ENCODE measurements at regions not wholly inside any gene's neighbourhood (a gene's known extent, or its start where the extent isn't known, plus 50 kb on each side); places are given as distances from the start of the nearest gene placed in this dataset.
A peak's percentile ranks its signal among the peaks of the same experiment; 100 is the strongest.

- Histone ChIP-seq H3K4me3 (ENCODE audit: low read depth, low read length) (no peak overlapping the region), H3K27ac (no peak overlapping the region), H3K27me3 (replicated peaks) (no peaks in the 10 kb centered on the region), H3K36me3 (replicated peaks) (no peaks in the 10 kb centered on the region)
- in situ Hi-C loops (cut with HindIII; ENCODE audit: low pct_ligation_motif_present, low sequenced_read_pairs) = no loop called here
- no peak for TF ChIP-seq CTCF (IDR thresholded peaks at IDR 0.05; ENCODE audit: low read depth, low read length, missing control alignments)
- DNase-seq = no peak
Measured at GRCh38 chr17:72344613-72345012, 223.8 kb downstream of the SOX9 start.

- Histone ChIP-seq H3K27ac (no peak overlapping the region), H3K4me3 (ENCODE audit: low read depth, low read length) (no peak overlapping the region), H3K27me3 (replicated peaks) (no peaks in the 10 kb centered on the region), H3K36me3 (replicated peaks) (no peaks in the 10 kb centered on the region)
- TF ChIP-seq CTCF (IDR thresholded peaks at IDR 0.05; ENCODE audit: low read depth, low read length, missing control alignments) = no peak
- in situ Hi-C loops (cut with HindIII; ENCODE audit: low pct_ligation_motif_present, low sequenced_read_pairs) = no loop called here
- no peak for DNase-seq
Measured at GRCh38 chr17:72345088-72345487, 224.3 kb downstream of the SOX9 start.

GRCh38 chr17:72345536-72345935, 224.7 kb downstream of the SOX9 start:
- no peak for DNase-seq
- no peaks in the 10 kb centered on the region for H3K36me3 ChIP-seq (replicated peaks)
- no peak overlapping the region for H3K4me3 ChIP-seq (ENCODE audit: low read depth, low read length)
- no peaks in the 10 kb centered on the region for H3K27me3 ChIP-seq (replicated peaks)
- H3K27ac ChIP-seq = no peak overlapping the region
- peak; percentile 27 for TF ChIP-seq CTCF (IDR thresholded peaks at IDR 0.05; ENCODE audit: low read depth, low read length, missing control alignments)
- in situ Hi-C loops (cut with HindIII; ENCODE audit: low pct_ligation_motif_present, low sequenced_read_pairs) = no loop called here

GRCh38 chr17:72346306-72346705, 225.5 kb downstream of the SOX9 start:
- H3K4me3 ChIP-seq (ENCODE audit: low read depth, low read length) = no peak overlapping the region
- DNase-seq = no peak
- no peak overlapping the region for H3K27ac ChIP-seq
- no peaks in the 10 kb centered on the region for H3K27me3 ChIP-seq (replicated peaks)
- H3K36me3 ChIP-seq (replicated peaks) = no peaks in the 10 kb centered on the region
- TF ChIP-seq CTCF (IDR thresholded peaks at IDR 0.05; ENCODE audit: low read depth, low read length, missing control alignments) = no peak
- in situ Hi-C loops (cut with HindIII; ENCODE audit: low pct_ligation_motif_present, low sequenced_read_pairs) = no loop called here

- no peak overlapping the region for H3K4me3 ChIP-seq (ENCODE audit: low read depth, low read length)
- DNase-seq = no peak
- H3K27me3 ChIP-seq (replicated peaks) = no peaks in the 10 kb centered on the region
- no peak for TF ChIP-seq CTCF (IDR thresholded peaks at IDR 0.05; ENCODE audit: low read depth, low read length, missing control alignments)
- no peaks in the 10 kb centered on the region for H3K36me3 ChIP-seq (replicated peaks)
- in situ Hi-C loops (cut with HindIII; ENCODE audit: low pct_ligation_motif_present, low sequenced_read_pairs) = no loop called here
- no peak overlapping the region for H3K27ac ChIP-seq
Measured at GRCh38 chr17:72349011-72349410, 228.2 kb downstream of the SOX9 start.

GRCh38 chr17:72349491-72349995, 228.7 kb downstream of the SOX9 start:
- H3K36me3 ChIP-seq (replicated peaks) = no peaks in the 10 kb centered on the region
- H3K27me3 ChIP-seq (replicated peaks) = no peaks in the 10 kb centered on the region
- no peak for TF ChIP-seq CTCF (IDR thresholded peaks at IDR 0.05; ENCODE audit: low read depth, low read length, missing control alignments)
- in situ Hi-C loops (cut with HindIII; ENCODE audit: low pct_ligation_motif_present, low sequenced_read_pairs) = no loop called here
- no peak overlapping the region for H3K4me3 ChIP-seq (ENCODE audit: low read depth, low read length)
- no peak for DNase-seq
- no peak overlapping the region for H3K27ac ChIP-seq

Data from brain microvascular endothelial cell (primary cell).